ENCODE measurements at regions not wholly inside any gene's neighbourhood (a gene's known extent, or its start where the extent isn't known, plus 50 kb on each side); places are given as distances from the start of the nearest gene placed in this dataset.
"Not testable (repeated sequence)": the region's sequence is repeated elsewhere in the genome, so short reads cannot be mapped to it uniquely, and the experiment has no call there.

DNA sequence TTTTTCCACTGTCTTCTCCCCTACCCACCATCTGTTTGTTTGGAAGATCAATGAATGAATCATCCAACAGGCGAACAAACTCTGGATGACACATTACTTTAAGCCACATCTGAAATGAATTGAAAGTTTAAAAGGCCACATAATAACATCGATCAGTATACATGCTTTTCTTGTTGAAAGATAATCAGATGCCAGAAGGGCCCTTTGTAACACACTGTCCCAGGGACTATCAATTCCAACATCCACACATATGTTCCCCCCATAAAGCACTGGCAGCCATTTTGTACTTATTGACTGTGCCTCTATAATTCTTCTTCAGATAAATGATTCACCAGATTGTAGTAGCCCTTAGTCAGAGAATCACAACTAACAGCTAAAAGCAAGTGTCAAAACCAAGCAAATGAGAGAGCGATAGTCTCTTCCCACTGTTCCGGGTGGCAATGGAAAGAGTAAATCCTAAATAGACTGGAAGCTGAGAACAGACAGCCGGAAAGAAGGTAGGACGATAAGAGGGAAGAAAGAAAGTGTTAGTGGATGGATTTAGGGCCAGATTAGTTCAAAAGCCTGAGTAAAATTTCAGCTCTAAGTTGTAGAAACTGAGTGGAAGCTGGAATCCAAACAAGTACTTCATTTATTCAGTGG lies 184.9 kb upstream of the TENT5A start:
- Histone ChIP-seq H3K27ac (ENCODE audit: low read depth, low read length) (peak overlapping the region; percentile 76), H3K9me3 (ENCODE audit: low read depth, low read length) (no peaks in the 10 kb centered on the region), H3K4me3 (ENCODE audit: insufficient read depth, low read length) (no peak overlapping the region), H3K27me3 (ENCODE audit: insufficient read depth, low read length) (no peaks in the 10 kb centered on the region), H3K4me2 (ENCODE audit: insufficient read depth, low read length) (peak overlapping the region; percentile 57), H3K79me2 (ENCODE audit: insufficient read depth, low read length) (no peaks in the 10 kb centered on the region), H4K20me1 (ENCODE audit: insufficient read depth, low read length) (no peaks in the 10 kb centered on the region), H2AFZ (ENCODE audit: low read length) (peak overlapping the region; percentile 75), H3K4me1 (ENCODE audit: insufficient read depth, low read length) (peaks cover 36% of the 10 kb centered on the region), H3K36me3 (ENCODE audit: insufficient read depth, low read length) (no peaks in the 10 kb centered on the region)
- DNase-seq (ENCODE audit: insufficient read length, low spot score, missing footprints), result no peak
- TF ChIP-seq CTCF (IDR thresholded peaks at IDR 0.05; ENCODE audit: extremely low read depth, low read depth, low read length), result no peak

DNA sequence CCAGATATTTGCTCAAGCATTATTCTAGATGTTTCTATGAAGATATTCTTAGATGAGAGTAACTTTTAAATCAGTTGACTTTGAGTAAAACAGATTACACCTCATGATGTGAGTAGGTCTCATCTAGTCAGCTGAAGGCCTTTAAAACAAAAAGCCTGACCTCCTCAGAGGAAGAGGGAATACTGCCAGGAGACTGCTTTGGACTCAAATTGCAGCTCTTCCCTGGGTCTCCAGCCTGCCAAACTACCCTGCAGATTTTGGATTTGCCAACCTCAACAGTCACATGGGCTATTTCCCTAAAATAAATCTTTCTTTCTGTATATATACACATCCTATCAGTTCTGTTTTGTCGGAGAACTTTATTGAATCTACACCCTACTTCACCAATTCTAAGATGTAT lies 182.5 kb upstream of the TENT5A start:
- Histone ChIP-seq H2AFZ (ENCODE audit: low read length) (no peak overlapping the region), H3K36me3 (ENCODE audit: insufficient read depth, low read length) (no peaks in the 10 kb centered on the region), H3K4me2 (ENCODE audit: insufficient read depth, low read length) (no peak overlapping the region), H3K27ac (ENCODE audit: low read depth, low read length) (no peak overlapping the region), H3K27me3 (ENCODE audit: insufficient read depth, low read length) (no peaks in the 10 kb centered on the region), H3K79me2 (ENCODE audit: insufficient read depth, low read length) (no peaks in the 10 kb centered on the region), H4K20me1 (ENCODE audit: insufficient read depth, low read length) (no peaks in the 10 kb centered on the region), H3K9me3 (ENCODE audit: low read depth, low read length) (no peaks in the 10 kb centered on the region), H3K4me3 (ENCODE audit: insufficient read depth, low read length) (no peak overlapping the region), H3K4me1 (ENCODE audit: insufficient read depth, low read length) (peaks cover 38% of the 10 kb centered on the region)
- TF ChIP-seq CTCF (IDR thresholded peaks at IDR 0.05; ENCODE audit: extremely low read depth, low read depth, low read length), result no peak
- no peak for DNase-seq (ENCODE audit: insufficient read length, low spot score, missing footprints)

GRCh38 chr6:81933608-81934051 lies 181.1 kb upstream of the TENT5A start:
- H3K4me2 ChIP-seq (ENCODE audit: insufficient read depth, low read length), result no peak overlapping the region
- H4K20me1 ChIP-seq (ENCODE audit: insufficient read depth, low read length), result no peaks in the 10 kb centered on the region
- no peak overlapping the region for H2AFZ ChIP-seq (ENCODE audit: low read length)
- no peaks in the 10 kb centered on the region for H3K9me3 ChIP-seq (ENCODE audit: low read depth, low read length)
- no peak overlapping the region for H3K27ac ChIP-seq (ENCODE audit: low read depth, low read length)
- H3K4me1 ChIP-seq (ENCODE audit: insufficient read depth, low read length), result peaks cover 26% of the 10 kb centered on the region
- H3K36me3 ChIP-seq (ENCODE audit: insufficient read depth, low read length), result no peaks in the 10 kb centered on the region
- TF ChIP-seq CTCF (IDR thresholded peaks at IDR 0.05; ENCODE audit: extremely low read depth, low read depth, low read length), result no peak
- DNase-seq (ENCODE audit: insufficient read length, low spot score, missing footprints), result no peak
- H3K79me2 ChIP-seq (ENCODE audit: insufficient read depth, low read length), result no peaks in the 10 kb centered on the region
- H3K4me3 ChIP-seq (ENCODE audit: insufficient read depth, low read length), result no peak overlapping the region
- no peaks in the 10 kb centered on the region for H3K27me3 ChIP-seq (ENCODE audit: insufficient read depth, low read length)

GRCh38 chr6:81933089-81933488 lies 180.6 kb upstream of the TENT5A start:
- Histone ChIP-seq H3K4me3 (ENCODE audit: insufficient read depth, low read length) (no peak overlapping the region), H3K27ac (ENCODE audit: low read depth, low read length) (no peak overlapping the region), H3K9me3 (ENCODE audit: low read depth, low read length) (no peaks in the 10 kb centered on the region), H4K20me1 (ENCODE audit: insufficient read depth, low read length) (no peaks in the 10 kb centered on the region), H3K27me3 (ENCODE audit: insufficient read depth, low read length) (no peaks in the 10 kb centered on the region), H3K4me2 (ENCODE audit: insufficient read depth, low read length) (no peak overlapping the region), H3K4me1 (ENCODE audit: insufficient read depth, low read length) (peaks cover 21% of the 10 kb centered on the region), H2AFZ (ENCODE audit: low read length) (no peak overlapping the region), H3K79me2 (ENCODE audit: insufficient read depth, low read length) (no peaks in the 10 kb centered on the region), H3K36me3 (ENCODE audit: insufficient read depth, low read length) (no peaks in the 10 kb centered on the region)
- DNase-seq (ENCODE audit: insufficient read length, low spot score, missing footprints), result no peak
- TF ChIP-seq CTCF (IDR thresholded peaks at IDR 0.05; ENCODE audit: extremely low read depth, low read depth, low read length), result no peak

GRCh38 chr6:81932448-81932847 lies 180.0 kb upstream of the TENT5A start:
- peaks cover 14% of the 10 kb centered on the region for H3K4me1 ChIP-seq (ENCODE audit: insufficient read depth, low read length)
- H2AFZ ChIP-seq (ENCODE audit: low read length); H4K20me1 ChIP-seq (ENCODE audit: insufficient read depth, low read length); H3K79me2 ChIP-seq (ENCODE audit: insufficient read depth, low read length); H3K27me3 ChIP-seq (ENCODE audit: insufficient read depth, low read length); H3K27ac ChIP-seq (ENCODE audit: low read depth, low read length); DNase-seq (ENCODE audit: insufficient read length, low spot score, missing footprints); H3K4me3 ChIP-seq (ENCODE audit: insufficient read depth, low read length); H3K4me2 ChIP-seq (ENCODE audit: insufficient read depth, low read length); H3K36me3 ChIP-seq (ENCODE audit: insufficient read depth, low read length); H3K9me3 ChIP-seq (ENCODE audit: low read depth, low read length): not testable (repeated sequence)

Measured in osteoblast (primary cell).